ENCODE measurements at regions not wholly inside any gene's neighbourhood (a gene's known extent, or its start where the extent isn't known, plus 50 kb on each side); places are given as distances from the start of the nearest gene placed in this dataset.

DNA sequence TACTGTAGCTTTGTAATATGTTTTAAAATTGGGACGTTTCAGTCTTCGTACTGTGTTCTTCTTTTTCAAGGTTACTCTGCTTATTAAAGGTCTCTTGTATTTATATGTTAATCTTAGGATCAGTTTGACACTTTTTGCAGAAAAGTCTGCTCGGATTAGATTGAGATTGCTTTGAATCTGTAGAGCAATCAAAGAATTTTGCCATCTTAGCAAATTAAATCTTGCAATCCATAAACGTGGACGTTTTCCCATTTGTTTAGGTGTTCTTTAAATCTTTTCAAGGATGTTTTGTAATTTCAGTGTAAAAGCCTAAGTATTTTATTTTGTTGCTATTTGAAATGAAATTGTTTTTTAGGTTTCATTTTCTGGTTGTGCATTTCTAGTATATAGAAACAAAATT, 78.0 kb upstream of the GTSF1L start:
- no peak for DNase-seq

DNA sequence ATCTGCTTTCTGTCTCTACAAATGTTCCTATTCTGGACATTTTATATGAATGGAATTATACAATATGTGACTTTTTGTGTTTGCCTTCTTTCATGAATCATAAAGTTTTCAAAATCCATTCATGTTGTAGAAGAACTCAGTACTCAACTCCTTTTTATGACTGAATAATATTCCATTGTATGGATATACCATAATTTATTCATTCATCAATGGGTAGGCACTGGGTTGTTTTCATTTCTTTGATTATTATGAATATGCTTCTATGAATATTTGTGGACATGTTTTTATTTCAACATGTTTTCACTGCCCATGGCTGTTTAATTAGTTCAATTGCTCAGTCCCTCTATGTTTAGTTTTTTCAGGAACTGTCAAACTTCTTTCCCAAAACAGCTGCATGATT, 76.5 kb upstream of the GTSF1L start:
- DNase-seq = no peak

DNA sequence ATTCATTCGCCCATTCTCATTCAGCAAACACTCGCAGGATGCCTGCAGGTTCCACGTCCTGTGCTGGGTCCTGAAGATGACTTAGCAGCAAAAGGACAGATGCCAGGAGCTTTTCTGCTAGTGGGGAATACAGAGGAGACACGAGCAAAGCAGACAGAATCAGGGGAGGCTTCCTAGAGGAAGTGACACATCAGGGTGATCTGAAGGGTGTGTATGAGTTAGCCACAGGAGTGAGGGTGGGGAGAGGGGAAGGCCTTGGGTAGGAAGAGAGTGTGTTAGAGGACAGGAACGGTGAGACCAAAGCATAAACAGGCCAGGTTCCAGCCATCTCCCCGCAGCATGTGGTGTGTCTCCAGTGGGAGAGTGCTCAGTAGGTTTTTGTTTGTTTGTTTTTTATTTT, 73.4 kb upstream of the GTSF1L start:
- DNase-seq = no peak

DNA sequence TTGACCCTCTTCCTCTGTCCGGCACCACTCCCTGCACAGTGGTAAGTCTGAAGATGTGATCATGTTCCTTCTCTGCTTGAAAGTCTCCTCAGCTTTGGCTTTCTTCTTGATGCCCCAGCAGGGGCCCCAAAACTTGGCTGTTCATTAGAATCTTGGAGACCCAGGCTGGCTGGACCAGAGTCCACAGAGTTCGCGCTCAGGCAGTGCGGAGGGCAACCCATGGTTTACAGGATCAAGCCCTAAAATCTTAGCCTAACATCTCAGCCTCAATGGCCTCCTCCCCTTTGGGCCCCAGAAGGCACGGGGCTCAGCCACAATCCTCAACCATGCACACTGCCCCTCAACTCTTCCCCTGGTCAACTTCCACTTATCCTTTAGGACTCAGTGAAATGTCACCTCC, 72.9 kb upstream of the GTSF1L start:
- DNase-seq = no peak

DNA sequence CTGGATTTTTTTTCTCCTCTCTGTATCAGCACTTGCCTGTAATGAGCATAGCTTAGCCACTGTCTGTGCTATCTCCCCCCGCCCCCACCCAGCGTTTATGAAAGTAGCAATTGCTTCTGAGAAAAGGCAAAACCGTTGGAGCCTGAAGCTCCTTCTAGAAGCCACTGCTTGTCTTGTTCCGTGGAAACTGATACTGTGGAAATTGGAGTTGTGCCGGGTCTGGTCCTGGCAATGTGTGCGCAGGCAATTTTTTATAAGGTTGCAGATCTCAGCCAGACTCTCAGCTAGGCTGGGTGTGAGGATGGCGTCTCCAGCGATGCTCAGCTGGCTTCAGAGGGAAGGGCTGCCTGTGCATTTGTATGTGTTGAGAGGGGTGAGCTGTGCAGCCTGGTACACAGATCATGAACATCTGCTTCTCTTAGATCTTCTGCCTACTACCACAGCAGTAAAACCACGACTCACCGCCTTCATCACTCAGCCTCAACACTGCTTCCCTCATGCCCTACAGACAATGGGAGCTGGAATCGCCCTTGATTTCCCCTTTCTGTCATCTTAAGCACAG, 72.4 kb upstream of the GTSF1L start:
- DNase-seq = peak in 26 of 58 donors; percentile 1 to 29 (median 8)

DNA sequence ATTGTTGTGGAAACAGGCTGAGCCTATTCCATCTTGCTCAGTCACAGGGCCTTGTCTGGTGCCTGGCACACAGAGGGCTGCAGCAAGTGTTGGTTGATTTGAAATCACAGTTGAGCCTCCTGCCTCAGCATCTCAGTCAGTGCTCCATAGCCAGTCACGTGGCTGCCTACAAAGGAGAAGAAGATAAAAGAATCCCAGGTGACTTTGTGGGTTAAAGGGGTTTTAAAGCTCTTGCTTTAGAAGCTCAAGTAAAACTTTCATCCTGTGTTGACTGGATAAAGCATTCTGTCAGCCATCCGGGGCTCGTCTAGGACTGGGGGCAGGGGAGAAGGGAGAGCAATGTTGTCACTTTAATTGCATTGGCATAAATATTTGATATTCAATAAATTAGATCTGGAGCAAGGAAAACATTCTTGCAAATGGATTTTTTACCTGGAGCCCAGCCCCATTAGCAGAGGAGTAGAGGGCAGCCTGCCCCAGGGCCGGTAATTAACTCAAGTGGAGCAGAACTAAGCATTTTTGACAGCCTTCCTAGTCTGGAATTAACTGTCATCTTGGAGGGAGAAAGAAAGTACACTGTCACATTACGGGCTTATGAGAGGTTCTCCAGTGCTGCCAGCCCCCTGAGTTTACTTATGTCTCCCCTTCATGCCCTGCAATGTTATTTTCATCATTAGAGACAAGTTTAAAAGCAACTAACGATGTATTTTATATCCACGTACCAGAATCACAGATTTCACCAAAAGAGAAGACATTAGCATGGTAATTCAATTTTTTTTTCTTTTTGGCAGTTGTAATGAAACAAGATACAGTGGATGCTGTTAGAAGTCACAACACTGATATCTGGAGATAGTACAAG, 71.7 kb upstream of the GTSF1L start:
- DNase-seq = no peak

DNA sequence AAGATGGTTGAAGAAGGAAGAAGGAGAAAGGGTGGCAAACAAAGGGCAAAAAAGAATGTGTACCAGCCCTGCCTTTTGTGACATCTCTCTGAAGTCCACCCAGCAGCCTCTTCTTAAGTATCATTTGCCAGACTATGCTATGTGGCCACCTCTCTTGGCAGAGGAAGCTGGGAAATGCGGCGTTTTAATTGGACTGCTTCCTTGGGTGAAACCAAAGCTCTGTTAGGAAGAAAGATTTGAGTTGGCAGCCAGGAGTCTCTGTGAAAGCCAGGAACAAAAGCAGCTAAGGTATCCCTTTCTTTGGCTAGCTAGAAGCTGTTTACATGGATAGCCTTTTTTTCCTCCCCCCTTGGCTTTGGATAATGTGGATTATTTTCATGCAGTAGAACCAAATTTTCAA, 67.5 kb upstream of the GTSF1L start:
- no peak for DNase-seq

DNA sequence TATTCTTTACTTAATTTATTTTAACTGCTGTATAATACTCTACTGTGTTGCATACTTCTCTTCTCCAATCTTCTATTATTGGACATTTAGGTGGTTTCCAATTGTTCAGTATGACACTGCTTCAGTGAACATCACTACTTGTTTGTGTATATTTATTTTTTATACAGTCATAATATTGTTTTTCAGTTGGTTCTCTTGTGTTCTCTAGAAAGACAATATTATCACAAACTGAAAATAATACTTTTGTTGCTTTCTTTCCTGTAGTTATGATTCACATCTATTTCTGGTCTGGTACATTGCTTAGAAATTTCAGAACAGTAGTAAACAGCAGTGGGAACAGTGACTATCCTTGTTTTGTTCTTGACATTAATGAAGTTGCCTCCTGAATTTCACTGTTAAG, 62.8 kb upstream of the GTSF1L start:
- no peak for DNase-seq

DNA sequence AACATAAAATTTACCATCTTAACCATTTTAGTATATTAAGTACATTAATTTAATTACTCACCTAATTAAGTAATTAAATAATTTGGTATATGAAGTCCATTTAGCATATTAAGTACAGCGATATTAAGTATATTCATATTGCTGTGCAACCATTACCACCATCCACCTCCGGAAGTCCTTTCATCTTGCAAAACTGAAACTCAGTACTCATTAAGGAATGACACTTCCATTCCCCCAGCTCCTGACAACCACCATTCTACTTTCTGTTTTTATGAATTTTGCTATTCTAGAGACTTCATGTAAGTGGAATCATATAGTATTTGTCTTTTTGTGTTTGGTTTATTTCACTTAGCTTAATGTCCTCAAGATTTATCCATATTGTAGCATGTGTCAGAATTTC, 61.1 kb upstream of the GTSF1L start:
- no peak for DNase-seq

DNA sequence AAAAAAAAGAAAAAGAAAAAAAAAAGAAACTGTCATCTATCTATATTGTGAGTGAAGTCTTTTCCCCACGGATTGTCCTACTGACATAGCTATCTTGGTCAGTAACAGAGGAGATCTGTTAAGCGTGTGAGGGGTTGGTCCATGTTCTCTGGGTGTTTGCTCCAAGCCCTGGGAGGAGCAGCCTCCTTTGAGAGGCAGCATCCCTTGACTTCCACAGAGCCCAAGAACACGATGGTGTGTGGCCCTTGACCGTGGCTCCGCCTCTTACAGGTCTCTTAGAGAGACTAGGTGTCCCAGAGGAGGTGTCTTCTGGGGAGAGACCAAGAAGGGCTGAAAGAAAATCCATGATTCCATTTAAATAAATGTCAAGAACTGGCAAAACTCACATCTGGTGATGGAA, 60.1 kb upstream of the GTSF1L start:
- no peak for DNase-seq

DNA sequence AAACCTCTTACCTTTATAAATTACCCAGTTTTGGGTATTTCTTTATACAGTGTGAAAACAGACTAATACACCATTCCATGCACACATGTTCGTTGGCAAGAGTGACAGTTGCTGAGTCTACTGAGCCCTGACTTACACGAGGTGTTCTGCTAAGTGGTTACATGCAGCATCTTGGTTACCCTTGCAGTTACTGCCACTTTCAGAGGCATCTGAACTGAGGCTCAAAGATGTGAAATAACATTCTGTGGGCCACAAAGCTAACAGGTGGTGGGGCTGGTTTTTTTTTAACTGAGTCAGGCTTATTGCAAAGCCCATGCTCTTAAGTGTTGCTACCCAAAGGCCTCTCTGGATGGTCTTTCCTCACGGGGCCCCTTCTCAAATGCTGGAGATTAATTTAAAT, 54.4 kb upstream of the GTSF1L start:
- no peak for DNase-seq

DNA sequence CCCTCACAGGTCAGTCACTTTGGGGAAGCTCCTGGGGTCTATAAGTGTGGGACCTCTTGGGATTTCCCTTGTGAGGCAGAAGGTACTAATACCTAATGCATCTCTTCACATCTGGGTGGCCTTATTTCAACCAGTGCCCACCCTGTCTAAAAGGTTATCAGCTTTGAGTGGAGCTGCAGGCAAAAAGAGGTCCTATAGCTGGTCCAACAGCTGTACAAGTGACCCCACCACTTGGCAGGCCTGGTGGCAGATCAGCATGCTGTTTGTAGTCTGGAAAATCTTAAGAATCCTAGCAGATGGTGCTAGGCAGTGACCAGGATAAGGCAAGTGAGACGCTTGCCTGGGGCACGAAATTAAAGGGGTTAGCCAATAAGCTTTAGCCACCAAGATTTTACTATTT, 51.6 kb upstream of the GTSF1L start:
- DNase-seq = no peak

DNA sequence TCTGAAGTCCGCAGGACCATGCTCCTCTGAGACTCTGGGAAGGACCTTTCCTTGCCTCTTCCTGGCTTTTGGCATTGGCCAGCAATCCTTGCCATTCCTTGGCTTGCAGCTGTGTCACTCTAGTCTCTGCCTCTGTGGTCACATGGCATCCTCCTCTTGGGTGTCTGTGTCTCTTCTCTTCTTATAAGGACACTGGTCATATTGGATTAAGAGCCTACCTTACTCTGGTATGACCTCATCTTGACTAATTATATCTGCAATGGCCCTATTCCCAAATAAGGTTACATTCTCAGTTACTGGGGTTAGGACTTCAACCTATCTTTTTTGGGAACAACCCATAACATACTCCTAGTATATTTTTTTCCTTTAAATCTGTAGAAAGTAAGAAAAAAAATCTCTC, 49.9 kb upstream of the GTSF1L start:
- no peak for DNase-seq

All from anterior cingulate cortex (tissue), 58 donors.